Effector CD4-positive, alpha-beta T cell (primary cell): ENCODE measurements at regions not wholly inside any gene's neighbourhood (a gene's known extent, or its start where the extent isn't known, plus 50 kb on each side); places are given as distances from the start of the nearest gene placed in this dataset.

Experiments
- DNase-seq: peaks from one replicate; pipeline ENCODE4 v3.0.0-alpha.2; 2020

DNA sequence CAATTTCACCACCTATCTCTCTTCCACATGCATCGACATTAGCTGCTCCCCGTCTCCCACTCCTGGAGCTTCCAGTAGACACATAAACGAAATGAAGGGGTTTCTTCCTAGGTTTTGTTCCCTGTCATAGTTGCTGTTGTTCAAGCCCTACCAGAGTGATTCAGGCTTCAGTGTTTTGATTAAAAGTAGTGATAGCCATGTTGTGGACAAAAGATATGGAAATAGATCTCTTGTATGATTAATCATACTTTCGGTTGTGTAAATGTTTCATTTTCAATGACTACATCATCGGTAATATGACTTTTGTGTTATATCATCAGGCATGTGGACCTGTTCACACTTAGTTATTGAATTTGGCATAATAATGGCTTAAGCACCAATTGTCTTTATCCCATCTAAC is 96.5 kb upstream of the KLF3 start:
- no peak for DNase-seq

DNA sequence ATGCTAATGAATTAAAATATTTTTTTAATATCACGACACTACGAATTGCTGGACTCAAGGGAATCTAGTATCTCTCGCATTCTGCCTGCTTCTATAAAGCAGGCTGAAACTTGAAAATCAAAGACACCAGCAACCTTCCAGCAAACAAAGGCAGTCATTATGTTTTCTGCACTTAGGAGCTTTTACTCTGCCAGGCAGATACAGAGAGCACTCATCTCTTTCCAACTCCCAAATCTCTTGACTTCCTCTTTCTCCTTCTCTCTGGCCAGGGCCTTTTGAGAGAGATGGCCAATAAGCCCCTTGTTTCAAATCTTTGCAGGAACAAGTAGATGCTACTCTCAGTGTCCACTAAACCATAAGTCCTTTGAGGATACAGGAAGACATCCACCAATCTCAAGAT is 95.2 kb upstream of the KLF3 start:
- DNase-seq = no peak

DNA sequence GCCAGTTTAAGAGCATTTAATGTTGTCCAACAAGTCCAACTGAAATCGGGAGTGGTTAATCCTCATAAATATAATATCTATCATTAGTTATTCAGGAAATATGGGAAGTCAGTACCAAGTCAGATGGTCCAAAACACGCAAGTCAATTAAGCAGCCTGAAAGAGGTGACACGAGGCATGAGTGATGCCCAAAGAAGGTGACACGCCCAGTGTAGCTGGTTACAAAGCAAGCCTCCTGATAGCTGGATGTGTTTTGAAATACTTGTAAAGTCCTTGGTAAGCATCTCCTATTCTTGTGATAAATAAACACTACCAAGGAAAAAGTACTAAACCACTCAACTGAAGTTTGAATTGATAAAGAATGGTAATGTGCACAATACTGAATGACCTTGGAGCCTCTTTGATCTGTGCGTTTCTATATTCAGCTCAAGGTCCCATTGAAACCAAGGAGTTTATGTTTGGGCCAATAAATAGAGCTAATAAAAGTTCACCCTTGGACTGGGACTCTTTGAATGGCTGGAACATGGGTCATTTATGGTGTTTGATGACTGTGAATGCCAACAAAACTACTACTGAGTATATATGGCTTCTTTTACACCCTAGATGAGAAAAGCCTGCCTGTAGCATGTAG is 93.2 kb upstream of the KLF3 start:
- DNase-seq = no peak

DNA sequence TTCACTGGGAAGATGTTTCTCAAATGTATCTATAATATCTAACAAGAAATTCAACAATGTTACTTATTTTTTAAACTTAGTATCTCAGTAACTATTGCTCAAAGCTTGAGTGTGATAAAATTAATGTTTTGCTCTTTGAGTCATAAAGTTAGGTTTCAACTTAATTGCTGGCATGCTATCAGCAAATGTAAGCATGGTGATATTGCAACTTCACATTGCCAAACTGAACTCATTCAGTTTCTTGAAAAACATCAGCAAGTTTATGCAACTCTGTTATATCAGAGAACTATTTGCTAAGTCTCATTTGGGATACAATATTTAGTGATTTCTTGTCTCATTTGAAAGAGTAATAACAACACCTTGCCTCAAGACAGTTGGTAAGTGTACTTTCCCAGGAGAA is 91.2 kb upstream of the KLF3 start:
- no peak for DNase-seq

DNA sequence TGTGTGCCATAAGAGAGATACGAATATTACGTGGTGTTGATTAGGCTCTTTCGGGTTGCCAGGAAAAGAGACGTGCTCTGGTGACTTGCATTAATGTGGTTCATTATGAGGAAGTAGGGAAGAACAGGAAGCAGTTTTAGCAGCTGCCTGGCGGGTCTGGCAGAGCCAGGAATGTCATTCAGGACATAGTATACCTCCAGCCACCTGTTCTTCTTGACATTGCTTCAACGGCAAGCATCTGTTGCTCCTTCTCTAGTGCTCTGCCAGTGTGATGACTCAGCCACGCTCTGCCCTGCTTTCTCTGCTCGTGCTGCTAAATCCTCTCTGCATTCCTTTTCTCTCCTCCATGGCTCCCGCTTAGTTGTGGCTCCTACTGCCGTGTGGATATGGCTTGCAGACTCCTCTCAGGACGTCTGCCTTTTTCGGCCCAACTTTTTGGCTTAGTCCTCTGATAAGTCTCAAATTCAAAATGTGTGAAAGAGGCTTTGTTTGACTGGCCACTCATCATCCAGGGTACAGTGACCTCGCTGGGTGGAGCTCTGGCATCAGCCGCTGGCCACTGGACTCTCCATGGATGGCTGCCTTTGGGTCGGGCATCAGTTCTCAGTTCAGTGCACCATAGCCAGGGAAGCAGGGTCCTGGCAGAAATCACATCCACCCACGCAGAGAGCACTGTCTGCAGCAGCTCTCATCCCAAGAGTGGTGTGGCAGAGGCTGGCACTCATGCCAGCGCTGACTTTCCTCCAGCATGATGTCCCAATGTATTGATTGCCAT is 89.3 kb upstream of the KLF3 start:
- no peak for DNase-seq

DNA sequence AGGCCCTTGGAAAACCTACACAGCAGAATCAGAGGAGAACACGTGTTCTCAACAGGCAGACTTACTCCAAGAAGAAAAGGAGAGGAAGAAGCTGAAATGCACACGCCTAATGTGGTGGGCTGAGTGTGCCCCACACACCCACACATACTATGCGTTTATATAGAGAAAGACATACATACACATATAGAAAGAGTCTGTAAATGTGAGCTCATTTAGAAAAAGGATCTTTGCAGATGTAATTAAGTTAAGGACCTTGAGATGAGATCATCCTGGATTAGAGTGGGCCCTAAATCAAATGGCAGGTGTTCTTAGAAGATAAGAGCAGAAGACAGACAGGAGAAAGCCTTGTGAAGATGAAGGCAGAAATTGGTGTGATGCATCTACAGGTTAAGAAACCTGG is 87.2 kb upstream of the KLF3 start:
- no peak for DNase-seq

DNA sequence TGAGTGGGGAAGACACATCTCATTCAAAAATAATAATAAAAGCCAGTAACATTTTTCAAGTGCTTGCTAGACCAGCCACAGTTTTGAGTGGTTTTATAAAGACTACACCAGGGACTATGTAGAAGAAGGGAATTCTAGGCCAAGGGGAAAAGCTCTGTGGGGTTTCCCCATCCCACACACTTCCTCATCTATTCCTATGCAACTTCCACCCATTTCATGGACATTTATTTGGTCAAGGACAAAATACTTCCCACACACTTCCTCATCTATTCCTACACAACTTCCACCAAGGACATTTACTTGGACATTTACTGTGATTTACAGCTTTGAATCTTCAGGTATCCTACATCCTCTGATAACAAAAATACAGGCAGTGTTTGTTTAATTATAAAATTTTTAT is 86.5 kb upstream of the KLF3 start:
- no peak for DNase-seq

DNA sequence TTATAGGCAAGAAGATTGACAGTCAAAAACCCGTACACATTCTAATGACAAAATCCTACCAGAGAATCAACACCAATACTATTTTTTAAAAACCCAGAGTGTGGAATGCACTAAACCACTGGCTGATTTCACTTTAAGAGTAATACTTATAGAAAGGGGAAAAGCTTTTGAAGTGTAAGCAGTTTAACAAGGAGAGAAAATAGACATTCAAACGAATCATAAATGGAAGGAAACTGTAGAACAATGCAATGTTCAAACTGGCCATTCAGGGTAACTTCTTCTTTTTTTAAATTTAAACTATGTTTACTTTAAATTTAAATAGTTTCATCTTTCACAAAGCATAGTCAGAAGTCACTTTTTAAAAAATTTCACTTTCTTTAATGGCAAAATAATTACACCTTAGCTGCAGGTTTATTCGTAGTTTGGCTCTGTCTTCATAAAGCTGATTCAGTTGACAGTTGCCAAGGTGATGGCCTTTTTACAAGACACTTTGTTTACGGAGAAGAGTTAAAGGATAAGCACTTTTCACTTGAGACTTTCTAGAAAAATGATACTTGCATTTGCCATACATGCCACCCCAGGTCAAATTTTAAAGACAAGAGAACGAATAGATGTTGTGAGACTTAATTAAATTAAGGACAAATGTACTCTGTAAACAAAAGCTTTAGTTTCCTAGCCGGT is 82.4 kb upstream of the KLF3 start:
- DNase-seq = no peak

DNA sequence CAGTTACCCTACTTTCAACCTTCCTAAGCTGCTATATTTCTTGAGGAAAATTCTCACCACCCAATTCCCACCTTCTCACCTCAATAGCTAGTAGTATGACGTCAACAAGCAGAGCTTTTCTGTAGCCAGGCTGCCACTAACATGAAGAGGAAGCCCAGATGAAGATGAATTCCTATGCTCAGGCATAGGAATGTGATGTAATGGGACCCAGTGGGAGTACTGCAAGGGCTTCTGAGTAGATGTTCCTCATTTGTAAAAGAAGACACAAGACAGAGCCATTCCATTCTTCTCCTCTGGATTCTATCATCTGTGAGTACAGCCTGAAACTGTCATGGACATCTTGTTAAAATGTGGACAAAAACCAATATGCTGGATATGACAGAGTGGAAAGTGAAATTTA is 81.6 kb upstream of the KLF3 start:
- DNase-seq = no peak

DNA sequence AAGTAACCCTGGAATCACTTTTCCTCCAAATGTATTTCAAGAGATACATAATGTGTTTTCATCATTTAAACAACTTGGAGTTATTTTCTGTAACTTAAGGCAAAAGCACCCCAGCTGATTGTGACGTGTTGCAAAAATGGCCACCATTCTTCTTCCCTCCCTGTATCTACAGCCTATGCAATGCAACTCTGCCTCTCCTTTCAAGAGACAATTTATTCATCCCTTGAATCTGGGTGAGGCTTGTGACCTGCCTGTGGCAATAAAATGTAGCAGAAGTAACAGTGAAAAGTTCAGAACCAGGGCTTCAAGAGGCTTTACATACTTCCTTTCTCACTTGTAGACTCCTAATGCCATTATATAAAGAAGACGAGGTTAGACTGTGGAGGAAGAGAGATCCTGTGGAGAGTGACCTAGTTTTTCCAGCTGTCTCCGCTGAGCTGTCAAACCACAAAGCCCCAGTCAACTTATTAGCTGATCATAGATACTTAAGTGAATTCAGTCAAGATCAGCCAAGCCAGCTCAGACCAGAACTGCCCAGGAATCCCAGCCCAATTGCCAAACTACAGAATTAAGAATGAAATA is 81.0 kb upstream of the KLF3 start:
- no peak for DNase-seq

DNA sequence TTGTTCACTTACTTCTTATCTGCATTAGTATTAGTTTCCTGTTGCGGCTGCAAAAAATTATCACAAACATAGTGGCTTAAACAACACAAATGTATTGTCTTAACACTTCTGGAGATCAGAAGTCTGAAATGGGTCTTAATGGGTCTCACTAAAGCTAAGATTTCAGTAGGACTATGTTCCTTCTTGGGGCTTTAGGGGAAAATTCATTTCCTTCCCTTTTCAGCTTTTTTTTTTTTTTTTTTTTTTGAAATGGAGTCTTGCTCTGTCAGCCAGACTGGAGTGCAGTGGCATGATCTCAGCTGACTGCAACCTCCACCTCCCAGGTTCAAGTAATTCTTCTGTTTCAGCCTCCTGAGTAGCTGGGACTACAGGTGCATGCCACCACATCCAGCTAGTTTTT is 78.1 kb upstream of the KLF3 start:
- no peak for DNase-seq

DNA sequence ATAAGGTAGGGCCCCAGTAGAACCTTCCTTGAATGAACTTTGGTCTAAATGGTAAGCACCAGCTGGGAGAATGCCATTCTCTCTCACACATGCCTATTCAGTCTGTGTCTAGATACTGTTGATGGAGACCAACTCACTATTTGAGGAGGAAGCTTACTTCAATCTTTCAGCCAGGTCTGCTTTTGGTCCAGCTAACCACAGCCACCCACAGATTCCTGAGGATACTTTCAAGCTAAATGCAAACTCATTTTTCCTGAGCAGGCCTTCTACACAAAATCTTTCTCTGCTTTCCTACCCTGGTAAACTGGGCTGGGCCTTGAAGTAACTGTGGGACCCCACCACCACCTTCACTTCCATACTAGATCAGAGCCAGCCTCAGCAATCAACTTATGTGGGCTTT is 76.9 kb upstream of the KLF3 start:
- DNase-seq = no peak

DNA sequence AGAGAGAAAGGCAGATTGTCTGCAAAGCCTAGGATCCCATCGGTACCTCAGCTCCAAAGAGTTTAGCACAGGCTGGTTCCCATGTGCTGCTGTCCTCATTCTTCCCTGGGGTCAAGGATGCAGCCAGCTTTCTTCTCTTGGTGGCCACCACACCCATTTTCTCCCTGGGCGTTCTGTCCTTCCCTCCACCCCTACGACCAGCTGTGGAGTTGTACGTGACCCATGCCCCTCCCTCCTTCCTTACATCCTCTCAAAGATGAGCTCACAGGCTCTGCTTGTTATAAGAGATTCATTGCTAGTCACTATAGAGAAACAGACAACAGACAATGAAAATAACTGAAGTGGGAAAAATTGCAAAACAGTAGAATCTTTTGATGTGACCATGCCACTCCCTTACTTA is 74.0 kb upstream of the KLF3 start:
- DNase-seq = no peak

DNA sequence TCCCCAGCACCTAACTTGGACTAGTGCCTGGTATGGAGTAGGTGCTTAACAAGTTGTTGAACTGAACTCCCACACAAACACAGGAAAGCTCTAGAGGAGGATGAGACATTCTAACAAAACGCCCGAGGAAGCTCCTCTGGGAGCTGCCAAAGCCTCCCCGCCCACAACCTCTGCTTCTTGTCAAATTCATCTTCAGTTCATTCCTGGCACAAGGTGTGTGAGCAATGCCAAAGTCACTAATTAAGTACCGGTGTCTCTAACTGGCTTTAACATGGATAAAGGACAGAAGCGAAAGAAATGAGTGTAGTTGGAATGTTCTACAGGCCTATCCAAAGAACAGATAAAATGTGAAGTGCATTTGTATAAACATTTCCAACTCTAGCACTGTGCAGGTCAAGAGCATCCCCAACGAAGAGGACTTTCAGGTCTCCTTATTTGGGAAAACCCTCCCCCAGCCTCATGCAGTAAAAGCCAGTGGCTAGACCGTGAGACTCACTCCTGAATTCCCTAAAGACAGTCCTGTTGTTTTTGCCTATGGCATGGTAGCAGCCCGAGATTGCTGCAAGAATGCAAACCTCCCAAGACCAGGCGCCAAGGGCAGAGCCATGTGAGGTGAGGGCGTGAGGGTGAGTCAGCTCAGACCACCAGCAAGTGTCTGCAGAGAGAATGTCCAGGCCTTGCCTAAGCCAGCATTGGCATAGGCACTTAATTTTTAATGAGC is 72.2 kb upstream of the KLF3 start:
- no peak for DNase-seq

DNA sequence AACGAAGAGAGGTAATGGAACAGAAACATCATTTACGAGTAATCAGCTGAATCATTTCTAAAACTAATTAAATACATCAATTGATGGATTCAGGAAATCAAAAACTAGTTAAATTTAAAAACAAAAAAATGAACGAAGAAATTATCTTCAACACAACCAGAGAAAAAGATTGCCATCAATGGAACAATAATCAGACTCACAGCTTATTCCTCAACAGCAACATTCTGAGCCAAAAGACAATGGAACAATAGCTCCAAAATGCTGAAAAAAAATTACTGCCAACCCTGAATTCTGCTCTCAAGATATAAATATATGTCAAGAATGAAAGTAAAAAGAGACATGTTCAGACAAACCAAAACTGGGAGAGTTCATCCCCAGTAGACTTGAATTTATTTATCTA is 65.5 kb upstream of the KLF3 start:
- no peak for DNase-seq

DNA sequence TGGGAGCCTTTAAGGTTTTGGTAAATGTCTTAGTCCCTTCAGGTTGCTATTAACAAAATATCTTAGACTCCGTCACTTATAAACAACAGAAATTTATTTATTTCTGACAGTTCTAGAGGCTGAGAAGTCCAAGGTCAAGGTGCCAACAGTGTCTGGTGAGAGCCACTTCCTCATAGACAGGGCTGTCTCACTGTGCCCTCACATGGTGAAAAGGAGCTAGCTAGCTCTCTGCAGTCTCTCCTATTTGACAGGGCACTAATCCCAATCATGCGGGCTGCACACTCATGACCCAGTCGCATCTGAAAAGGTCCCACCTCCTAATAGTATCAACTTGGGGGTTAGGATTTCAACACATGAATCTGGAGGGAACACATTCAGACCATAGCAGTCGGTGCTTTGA is 63.4 kb upstream of the KLF3 start:
- no peak for DNase-seq

DNA sequence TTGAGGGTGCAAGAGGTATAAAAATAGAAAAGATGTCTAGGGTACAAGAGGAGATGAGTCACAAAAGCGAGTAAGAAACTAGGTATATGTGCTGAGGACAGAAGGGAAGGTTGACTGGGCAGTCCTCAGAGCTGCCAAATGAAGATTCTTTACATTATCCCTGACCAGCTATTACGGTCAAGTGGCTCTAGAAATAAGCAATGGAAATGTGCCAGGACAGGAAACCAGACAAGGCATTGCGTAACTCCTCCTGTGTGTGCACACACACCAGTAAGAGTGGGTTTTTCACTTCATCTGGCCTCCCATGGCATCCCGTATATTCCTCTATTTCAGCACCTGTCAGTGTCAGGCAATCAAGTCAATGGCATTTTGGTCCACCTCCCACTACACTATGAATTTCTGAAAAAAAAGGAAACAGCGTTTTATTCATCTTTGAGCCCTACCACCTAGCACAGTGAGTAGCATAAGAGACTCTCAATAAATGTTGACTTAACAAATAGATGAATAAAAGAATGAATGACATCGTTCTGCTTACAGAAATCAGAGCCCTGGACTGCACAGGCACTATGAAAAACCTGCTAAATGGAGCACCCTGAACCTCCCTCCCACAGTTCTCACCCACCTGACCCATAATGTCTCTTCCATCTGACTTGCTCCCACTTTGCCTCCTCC is 62.6 kb upstream of the KLF3 start:
- DNase-seq = no peak

DNA sequence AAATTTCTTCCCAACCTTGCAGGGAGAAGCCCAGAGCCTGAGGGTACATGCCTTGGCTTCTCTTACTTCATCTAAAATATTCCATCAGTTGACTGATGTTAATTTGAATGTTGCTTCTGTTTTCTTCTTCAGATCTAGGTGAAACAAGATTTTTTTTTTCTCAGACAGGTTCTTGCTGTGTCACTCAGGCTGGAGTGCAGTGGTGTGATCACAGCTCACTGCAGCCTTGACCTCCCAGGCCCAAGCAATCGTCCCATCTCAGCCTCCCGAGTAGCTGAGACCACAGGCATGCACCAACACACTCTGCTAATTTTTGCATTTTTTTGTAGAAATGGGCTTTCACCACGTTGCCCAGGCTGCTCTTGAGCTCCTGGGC is 62.1 kb upstream of the KLF3 start:
- DNase-seq = no peak

DNA sequence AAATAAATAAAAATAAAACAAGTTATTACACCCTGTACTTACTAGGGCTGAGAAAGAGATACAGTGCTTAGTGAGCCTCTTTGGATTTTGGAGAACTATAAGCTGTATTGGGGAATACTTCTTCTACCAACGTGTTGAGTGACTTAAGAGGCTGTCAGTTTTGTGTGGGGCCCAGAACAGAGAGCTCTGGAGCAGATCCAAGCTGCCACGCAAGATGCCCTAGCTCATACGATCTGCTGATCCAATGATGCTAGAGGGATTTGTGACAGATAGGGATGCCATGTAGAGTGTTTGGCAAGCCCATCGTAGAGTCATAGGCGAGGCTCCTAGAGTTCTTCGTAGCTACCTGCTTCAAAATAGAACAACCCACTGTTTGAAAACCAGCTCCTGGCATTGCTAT is 60.3 kb upstream of the KLF3 start:
- no peak for DNase-seq

DNA sequence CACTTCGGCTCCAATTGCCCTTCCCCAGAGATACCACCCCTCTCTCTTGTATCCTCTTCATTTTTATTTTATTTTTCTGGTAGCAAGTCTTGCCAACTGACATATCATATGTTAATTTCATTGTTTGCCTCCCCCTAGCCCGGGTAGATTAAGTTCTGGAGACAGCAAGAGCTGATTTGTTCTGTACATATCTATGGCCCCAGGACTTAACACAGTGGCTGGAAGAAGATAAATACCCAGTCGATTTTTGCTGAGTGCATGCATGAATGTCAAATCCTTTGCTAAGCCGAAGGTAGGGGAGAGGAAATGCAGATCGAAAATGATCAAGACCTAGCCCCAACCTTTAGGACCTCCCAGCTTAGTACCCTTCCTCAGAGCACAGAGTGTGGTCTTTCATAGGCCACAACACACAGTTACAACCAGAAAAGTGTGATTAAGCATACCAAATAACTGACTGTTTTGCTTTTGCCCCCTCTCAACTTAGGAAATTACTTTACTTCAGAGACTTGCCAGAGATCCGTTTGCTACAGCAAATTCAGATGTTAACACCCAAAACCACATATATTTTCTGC is 58.7 kb upstream of the KLF3 start:
- DNase-seq = no peak

DNA sequence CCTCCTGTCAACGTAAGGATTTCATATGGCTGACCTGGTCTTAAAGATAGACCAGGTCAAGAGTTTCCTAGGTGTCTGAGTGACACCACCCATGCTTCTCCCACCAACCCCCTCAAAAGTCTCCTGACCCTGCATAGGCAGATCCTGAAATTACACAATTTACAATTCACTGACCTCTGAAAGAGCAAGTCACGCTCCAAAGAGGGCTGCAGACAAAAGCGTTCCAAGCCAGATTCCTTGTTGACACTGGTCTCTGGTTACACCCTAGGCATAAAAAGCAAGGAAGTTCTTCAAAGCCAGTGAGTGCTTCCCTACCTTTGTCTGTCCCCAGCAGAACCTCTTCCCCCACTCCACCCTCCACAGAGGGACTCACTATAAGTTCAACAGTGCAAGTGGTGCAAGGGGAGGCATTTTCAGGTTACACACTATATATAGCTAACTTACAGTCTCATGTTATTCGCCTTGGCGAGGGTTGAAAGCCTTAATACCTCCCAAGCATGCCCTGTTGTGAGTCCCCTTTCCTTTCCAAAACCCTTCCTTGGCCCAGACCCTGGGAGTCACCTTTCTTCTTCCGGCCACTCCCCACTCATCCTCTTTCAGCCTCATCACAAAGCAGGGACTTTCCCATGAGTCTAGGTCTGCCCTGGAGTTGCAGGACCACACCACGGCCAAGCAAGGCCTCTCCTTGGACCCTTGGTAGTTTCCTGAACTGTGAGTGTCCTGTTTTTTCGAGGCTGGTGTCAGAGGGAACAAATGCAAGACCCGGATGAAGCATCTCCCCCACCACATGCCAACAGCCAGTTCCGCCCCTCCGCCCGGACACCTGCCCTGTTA is 58.0 kb upstream of the KLF3 start:
- DNase-seq = no peak

DNA sequence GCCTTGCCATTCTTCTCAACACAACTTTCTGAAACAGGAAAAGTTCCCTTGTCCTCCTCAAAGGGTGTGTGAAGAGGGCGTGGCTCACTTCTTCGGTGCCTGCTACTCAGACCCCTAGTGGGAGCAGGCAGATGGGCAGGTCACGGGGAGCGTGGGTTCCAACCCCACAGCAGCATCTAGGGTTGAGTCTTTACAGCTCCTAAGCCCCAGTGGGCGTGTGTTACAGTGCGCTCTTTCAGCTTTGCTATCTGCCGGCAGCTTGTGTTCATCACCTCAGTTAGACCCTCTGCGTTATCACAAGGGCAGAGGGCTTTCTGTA is 57.5 kb upstream of the KLF3 start:
- DNase-seq = no peak
